ENCODE measurements at regions not wholly inside any gene's neighbourhood (a gene's known extent, or its start where the extent isn't known, plus 50 kb on each side); places are given as distances from the start of the nearest gene placed in this dataset.

DNA sequence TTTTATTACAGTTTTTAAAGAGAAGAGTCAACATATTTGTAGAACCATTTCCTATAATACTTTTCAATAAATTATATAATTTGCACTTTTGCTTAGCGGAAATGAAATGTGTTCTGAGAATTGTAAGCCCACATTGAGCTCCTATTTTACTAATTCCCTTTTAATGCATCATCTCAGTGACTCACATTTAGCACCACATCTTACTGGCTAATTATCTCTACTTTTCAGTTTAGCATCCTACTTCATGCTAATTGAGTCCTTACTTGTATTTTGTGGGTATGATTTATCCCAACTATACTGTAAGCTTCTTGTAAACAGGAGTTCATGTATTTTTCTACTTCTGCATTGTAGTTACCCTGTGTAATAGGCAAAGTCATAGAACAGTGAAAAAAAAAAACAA, 67.5 kb downstream of the TMX1 start:
- DNase-seq = no peak

DNA sequence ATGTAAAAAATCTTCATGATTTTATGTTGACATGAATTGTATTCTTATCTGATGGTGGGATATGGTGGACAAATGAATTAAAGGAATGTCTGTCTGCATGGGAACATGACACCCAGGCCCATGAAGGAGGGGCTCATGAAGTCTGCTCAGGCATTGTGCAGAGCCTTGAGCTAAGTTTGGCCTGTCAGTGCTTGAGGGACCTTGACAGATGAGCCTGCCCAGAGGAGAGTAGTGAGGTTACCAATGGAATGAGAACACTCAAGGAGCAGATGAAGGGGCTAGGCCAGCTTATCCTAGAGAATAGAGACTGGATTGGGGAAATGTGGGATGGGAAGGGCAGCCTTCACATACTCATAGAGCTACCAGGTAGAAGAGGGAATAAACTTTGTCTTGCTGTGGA, 68.8 kb downstream of the TMX1 start:
- no peak for DNase-seq

- DNase-seq = no peak
Observed at GRCh38 chr14:51310505-51310944, 70.5 kb downstream of the TMX1 start.

DNA sequence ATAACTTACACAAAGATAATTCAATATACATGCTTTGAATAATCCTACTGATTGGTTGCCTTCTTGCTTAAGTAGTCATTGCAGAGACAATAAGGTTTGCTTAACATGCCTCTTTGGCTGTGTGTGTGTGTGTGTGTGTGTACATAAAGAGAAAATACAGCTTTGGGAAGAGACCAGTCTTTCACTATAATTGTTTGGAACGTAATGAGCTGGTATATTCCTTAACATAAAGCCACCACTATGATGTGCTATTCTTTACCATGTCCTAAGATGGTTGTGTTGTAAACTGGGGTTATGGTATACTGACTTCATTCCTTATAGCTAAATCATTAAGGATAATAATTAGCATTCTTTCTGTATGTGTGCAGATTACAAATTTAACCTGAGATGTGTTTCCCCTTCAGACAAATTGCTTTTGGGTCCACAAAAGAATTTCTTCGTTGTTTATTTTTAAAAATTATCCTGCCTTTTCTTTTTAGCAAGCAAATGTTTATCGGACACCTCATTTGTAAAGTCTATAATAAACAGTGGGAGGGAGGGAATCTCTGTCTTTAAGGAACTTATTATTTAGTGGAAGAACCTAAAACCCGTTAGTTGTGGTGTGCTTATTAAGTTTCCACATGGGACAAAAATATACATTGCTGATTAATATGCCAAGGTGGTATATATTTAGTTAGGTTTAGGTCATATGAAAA, 74.4 kb downstream of the TMX1 start:
- DNase-seq = no peak

DNA sequence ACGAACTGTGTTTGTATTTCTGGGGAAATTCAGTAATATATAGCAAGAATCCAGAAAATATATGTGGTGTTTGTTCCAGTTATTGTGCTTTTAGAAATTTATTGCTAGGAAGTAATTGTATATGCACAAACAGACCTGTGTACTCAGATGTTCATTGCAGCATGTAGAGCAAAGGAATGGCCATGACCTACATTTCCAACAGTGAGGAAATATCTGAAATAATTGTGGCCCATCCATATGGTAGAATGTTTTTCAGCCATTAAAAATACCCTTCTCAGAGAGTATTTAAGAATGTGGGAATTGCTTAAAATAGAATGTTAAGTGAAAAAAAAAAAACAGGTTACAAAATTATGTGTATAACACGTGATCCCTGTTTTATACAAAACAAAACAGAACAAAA, 77.3 kb downstream of the TMX1 start:
- DNase-seq = no peak

DNA sequence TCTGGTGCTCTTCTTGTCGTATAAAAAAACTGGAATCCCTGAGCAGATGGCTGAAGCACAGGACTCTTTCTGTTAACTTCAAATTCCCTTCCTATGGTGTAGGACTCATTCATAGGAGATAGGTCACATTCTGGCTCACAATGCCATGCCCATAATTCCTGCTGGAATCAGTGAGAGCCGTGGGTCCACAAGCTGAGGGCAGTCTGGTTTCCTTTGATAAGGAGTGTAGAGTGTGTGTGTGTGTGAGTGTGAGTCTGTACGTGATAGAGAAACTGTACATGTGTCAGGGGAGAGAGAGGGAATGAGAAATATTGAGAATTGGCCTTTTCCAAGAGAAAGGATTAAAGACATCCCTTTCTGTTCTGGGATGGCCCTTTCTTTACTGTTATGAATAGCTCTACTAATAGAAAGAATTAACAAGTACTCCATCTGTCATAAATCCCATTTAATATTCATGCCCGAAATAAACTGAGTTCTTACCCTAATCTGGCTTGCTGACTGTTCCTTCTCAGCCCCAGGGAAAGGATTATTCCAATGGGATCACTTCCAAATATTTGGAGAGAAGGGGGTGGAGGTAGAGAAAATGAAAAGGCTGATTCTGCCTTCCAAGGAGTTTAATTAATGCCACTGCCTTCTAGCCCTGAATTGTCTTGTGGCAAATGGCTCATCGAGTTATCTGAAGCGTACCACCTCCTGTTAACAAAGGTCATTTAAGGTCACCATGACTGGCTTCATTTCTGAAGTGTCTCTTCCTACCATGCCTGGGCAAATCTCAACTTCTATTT, 79.0 kb downstream of the TMX1 start:
- no peak for DNase-seq

DNA sequence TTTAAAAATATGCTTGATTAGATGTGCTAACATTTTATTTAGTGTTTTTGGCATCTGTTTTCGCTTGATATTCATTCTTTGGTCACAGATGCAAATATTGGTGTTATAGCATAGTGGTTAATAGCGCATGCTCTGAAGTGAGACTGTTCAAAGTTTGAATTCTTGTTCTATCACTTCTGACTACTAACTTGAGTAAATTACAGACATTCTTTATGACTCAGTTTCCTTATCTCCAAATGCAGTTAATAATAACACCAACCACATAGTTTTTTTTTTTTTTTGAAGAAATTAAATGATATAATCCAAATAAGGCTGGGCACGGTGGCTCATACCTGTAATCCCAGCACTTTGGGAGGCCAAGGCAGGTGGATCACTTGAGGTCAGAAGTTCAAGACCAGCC, 81.0 kb downstream of the TMX1 start:
- no peak for DNase-seq

GRCh38 chr14:51323492-51323891, 83.4 kb downstream of the TMX1 start:
- no peak for DNase-seq

DNA sequence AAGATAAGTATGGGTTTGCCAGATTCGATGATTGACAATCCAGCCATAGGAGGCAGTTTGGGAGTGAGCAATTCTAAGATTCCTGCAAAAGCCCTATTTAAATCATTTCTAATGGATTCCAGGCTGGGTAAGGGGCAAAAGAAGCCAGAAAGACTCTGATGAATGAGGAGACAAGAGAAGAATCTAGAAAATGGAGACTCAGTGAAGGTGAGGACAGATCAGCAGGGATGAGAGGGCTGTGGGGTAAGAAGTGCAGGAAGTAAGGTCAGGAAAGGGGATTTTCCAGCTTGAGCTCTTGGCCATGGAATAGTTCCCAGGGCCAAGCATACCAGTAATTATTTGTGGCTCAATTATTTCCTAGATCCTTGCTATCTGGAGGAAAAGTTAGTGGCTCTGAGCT, 87.3 kb downstream of the TMX1 start:
- peak; percentile 41 for DNase-seq

GRCh38 chr14:51328064-51328771, 88.2 kb downstream of the TMX1 start:
- peak; percentile 67 for DNase-seq

- peak; percentile 65 for DNase-seq
Observed at GRCh38 chr14:51328772-51329353, 88.8 kb downstream of the TMX1 start.

DNA sequence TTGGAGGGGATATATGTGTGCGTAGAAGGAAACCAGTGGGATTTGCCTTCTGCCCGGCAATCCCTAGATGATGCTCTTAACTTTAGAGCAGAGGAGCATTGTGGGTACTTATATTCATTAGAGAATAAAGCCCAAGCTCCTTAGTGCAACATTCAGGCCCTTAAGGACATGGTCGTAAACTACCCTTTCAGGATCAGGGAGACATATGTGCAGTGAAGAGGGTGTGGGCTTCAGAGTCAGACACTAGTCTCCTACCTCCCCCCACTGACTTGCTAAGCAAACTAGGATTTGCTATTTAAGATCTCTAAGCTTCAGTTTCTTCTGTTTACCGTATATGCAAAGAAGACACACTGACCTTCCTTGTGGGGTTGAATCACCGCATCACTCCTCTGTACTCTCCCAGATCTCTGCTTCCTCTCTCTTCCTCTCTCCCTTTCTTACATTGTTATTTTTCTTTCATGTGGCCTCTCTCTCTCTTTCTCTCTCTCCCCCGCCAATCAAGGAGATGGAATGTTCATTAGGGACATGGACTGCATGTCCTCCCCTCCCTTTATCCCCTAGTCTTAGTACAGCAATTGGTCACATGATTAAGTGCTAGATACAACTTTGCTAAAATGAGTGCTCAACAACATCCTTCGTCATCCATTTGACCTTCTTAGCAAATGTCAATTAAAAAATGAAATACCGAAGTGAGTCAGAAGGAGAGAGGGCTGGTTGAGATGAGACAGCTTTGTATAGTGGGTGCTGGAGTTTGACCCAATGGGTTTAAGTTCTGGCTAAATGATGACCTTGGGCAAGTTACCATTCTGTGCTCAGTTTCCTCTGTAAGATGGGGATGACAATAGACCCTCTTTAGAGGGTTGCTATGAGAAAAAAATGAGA, 91.7 kb downstream of the TMX1 start:
- peak; percentile 83 for DNase-seq

- DNase-seq = no peak
Observed at GRCh38 chr14:51333299-51333698, 93.3 kb downstream of the TMX1 start.

GRCh38 chr14:51333901-51334521, 94.0 kb downstream of the TMX1 start:
- no peak for DNase-seq

- no peak for DNase-seq
Observed at GRCh38 chr14:51334566-51334965, 94.5 kb downstream of the TMX1 start.

DNA sequence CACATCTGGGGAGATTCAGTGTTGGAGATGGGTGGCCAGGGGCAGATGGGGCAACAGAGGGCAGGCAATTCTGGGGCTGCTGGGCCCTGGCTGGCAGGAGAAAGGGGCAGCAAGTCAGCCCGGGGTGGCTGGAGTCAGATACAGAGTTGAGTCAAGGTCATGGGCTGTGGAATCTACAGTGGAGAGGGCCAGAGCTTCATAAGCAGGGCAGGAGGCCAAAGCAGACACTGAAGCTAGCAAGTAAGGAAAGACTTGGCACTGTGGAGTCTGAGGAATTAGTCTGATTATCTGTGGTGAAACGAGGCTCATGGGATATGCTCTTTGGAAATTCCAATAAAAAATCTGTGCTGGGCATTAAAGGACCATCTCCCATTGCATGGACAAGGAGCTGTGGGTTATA, 95.5 kb downstream of the TMX1 start:
- no peak for DNase-seq

DNA sequence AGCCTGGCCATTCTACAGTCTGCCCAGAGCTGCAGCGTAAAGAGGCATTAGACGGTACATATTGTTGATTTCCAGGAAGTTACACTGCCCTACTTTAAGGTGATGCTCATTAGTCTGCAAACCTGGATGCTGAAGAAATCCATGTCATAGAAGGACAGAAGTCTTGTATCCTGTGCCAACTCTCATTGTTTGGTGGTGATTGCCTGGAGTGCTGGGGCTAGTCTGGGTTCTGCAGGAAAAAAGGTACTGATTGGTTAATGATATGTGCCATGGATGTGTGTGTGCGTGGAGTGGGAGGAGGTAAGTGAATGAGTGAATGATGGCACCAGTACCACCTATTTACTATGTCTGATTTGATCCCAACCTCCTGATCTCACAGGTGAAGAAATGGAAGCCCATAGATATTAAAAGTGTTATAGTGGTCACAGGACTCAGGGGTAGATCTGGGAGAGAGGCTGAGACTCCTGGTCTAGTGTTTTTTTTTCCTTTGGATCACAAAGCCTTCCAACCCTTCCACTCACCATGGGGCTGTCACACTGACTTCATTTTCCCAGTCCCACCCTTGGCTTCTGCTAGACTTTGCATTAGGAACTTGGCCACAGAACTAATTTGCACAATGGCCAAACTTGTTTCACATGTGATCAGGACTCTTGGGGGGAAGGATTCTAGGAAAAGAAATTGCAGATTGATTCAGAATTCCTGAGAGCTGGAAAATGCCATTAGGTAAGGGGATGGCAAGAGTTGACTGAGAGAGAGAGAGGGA, 96.1 kb downstream of the TMX1 start:
- no peak for DNase-seq

GRCh38 chr14:51336734-51337133, 96.7 kb downstream of the TMX1 start:
- DNase-seq = no peak

GRCh38 chr14:51337520-51337919, 97.5 kb downstream of the TMX1 start:
- no peak for DNase-seq

DNA sequence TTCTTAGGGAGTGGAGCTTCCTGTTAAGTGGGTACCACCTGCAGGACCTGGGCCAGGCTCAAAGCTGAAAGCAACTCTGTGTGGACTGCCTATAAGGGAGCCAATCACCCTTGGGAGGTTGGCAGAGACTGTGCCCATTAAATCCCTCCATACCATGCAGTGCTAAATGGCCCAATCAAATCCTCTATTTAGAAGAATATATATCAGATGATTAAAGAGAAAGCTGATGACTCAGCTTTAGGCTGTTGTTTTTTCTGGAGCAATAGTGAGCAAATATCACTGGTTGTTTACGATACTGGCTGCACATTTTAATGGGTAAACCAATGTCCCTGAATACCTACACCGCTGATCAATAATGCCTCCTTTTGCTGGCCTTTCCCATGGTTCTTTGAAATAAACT, 101.3 kb downstream of the TMX1 start:
- peak; percentile 17 for DNase-seq

DNA sequence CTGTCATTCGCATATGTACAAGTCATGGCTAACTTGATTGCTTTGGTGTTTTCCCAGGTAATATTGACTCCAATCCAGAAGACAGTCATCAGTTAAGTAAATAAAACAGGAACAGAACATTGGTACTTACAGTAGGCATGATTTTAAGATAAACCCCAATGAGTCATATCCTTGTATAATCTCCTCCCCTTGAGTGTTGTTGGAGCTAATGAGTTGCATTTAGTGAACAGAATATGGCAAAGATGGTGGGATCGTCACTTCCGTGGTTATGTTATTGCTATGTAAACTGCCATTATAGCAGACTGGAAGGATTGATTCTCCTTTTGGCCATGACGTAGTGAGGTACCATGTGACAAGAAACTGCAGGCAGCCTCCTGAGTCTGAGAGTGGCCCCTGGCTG, 102.2 kb downstream of the TMX1 start:
- peak; percentile 54 for DNase-seq

Measured in HCEC 1CT (cell line).